Panc1 (cell line): ENCODE measurements at regions not wholly inside any gene's neighbourhood (a gene's known extent, or its start where the extent isn't known, plus 50 kb on each side); places are given as distances from the start of the nearest gene placed in this dataset.

Source experiments
- POLR2AphosphoS5 ChIP-seq: IDR thresholded peaks from 2 replicates; pipeline ENCODE4 v1.6.1; 2012; ENCODE audit warnings: mild to moderate bottlenecking, low read depth, low read length, moderate library complexity
- REST ChIP-seq, 2 experiments: IDR thresholded peaks; 2 replicates each; pipeline ENCODE4 v1.6.1; 2011 to 2012; ENCODE audit warnings: low read depth in 2 of 2, control low read depth in 1 of 2, low read length in 1 of 2, mild to moderate bottlenecking in 1 of 2, moderate library complexity in 1 of 2; ENCODE audit not compliant: insufficient read depth in 1 of 2
- SIN3A ChIP-seq: IDR thresholded peaks from 2 replicates; pipeline ENCODE4 v1.6.1; 2012; ENCODE audit warnings: low read depth, mild to moderate bottlenecking, low read length, moderate library complexity, borderline replicate concordance; ENCODE audit not compliant: insufficient read depth
- TCF7L2 ChIP-seq: IDR thresholded peaks from 2 replicates; pipeline ENCODE4 v1.6.1; 2011; ENCODE audit warnings: mild to moderate bottlenecking, low read depth, low read length, inconsistent platforms
- TF ChIP-seq, protein P1 (sequence below): fragments of 450-650 bp; IDR thresholded peaks from 2 replicates; pipeline ENCODE4 v1.5.1; 2017; ENCODE audit warnings: mild to moderate bottlenecking

DNA sequence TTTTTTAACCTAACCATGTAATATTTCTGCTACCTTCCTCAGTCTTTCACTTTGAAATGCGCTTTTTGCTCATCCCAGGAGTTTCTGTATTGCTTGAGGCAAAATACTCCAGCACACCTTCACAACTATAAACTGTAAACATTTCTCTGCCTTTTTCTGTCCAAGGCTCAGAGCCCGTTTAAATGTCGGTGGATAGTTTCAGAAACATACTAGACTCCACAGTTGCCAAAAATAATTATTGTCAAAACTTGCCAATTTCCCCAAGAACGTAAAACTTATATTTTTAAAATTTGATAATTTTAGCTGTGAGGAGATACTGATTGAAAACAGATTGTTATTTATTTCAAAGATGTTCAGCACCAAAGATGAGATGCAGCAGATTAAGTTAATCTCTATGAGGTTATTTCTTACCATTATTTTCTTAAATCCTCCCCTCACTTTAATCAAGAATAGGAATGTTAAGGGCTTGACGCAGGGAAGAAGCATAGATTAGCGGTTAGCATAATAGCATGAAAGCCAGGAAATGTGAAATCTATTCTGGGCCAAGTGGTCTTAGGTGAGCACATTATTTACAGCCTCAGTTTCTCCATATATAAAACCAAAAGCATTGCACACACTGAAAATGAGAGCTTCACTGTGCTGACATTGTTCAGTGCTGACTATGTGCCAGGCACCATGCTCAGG, 91.5 kb upstream of the ESRRG start:
- TF ChIP-seq, protein P1, sequence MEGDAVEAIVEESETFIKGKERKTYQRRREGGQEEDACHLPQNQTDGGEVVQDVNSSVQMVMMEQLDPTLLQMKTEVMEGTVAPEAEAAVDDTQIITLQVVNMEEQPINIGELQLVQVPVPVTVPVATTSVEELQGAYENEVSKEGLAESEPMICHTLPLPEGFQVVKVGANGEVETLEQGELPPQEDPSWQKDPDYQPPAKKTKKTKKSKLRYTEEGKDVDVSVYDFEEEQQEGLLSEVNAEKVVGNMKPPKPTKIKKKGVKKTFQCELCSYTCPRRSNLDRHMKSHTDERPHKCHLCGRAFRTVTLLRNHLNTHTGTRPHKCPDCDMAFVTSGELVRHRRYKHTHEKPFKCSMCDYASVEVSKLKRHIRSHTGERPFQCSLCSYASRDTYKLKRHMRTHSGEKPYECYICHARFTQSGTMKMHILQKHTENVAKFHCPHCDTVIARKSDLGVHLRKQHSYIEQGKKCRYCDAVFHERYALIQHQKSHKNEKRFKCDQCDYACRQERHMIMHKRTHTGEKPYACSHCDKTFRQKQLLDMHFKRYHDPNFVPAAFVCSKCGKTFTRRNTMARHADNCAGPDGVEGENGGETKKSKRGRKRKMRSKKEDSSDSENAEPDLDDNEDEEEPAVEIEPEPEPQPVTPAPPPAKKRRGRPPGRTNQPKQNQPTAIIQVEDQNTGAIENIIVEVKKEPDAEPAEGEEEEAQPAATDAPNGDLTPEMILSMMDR = no peak
- TF ChIP-seq POLR2AphosphoS5 (no peak), REST (IDR thresholded peaks at IDR 0.05; ENCODE audit: insufficient read depth in 1 of 2, low read depth in 2 of 2, low read length in 1 of 2) (no peak), SIN3A (no peak), TCF7L2 (no peak)
